Mammary epithelial cell (primary cell): ENCODE measurements at regions not wholly inside any gene's neighbourhood (a gene's known extent, or its start where the extent isn't known, plus 50 kb on each side); places are given as distances from the start of the nearest gene placed in this dataset.

Experiments
- CTCF ChIP-seq, 2 donors: IDR thresholded peaks in 1 of 2; conservative IDR thresholded peaks in 1 of 2; 2 replicates each; pipeline ENCODE4 v1.5.1; 2011 to 2012; ENCODE audit warnings: inconsistent platforms in 2 of 2, low read length in 2 of 2, mild to moderate bottlenecking in 2 of 2, control low read depth in 1 of 2, low read depth in 1 of 2; ENCODE audit not compliant: insufficient read depth in 1 of 2; ENCODE audit errors: extremely low read depth in 1 of 2
- EZH2 ChIP-seq: IDR thresholded peaks from 2 replicates; pipeline ENCODE4 v1.6.1; 2012; ENCODE audit warnings: low read length, inconsistent platforms, borderline replicate concordance

- no peak for TF ChIP-seq CTCF (conservative IDR thresholded peaks at IDR 0.05 in 1 of 2, IDR thresholded peaks at IDR 0.05 in 1 of 2; ENCODE audit: extremely low read depth in 1 of 2, insufficient read depth in 1 of 2, low read depth in 1 of 2, low read length in 2 of 2)
- no peak for TF ChIP-seq EZH2
Observed at GRCh38 chr5:2914022-2914661, 162.7 kb upstream of the IRX2 start.
